Type B pancreatic cell (in vitro differentiated cells): ENCODE measurements at regions not wholly inside any gene's neighbourhood (a gene's known extent, or its start where the extent isn't known, plus 50 kb on each side); places are given as distances from the start of the nearest gene placed in this dataset.

ENCODE experiments used
- DNase-seq: peaks from one replicate; pipeline ENCODE4 v3.0.0; 2021; ENCODE audit warnings: mixed read lengths; ENCODE audit not compliant: unreplicated experiment; ENCODE audit errors: extremely low spot score
- H3K27ac Mint-ChIP-seq: 2 replicates; pipeline ENCODE4 v1.8.0; 2021; ENCODE audit warnings: mild to moderate bottlenecking, mixed read lengths
- H3K27me3 Mint-ChIP-seq: 2 replicates; pipeline ENCODE4 v1.8.0; 2021; ENCODE audit warnings: mixed read lengths
- H3K36me3 Mint-ChIP-seq: 2 replicates; pipeline ENCODE4 v1.8.0; 2021; ENCODE audit warnings: mixed read lengths
- H3K4me1 Mint-ChIP-seq: one replicate; pipeline ENCODE4 v1.8.0; 2021; ENCODE audit warnings: mixed read lengths; ENCODE audit not compliant: unreplicated experiment
- H3K4me3 Mint-ChIP-seq: 2 replicates; pipeline ENCODE4 v1.8.0; 2021; ENCODE audit warnings: mild to moderate bottlenecking, mixed read lengths
- H3K9me3 Mint-ChIP-seq: 2 replicates; pipeline ENCODE4 v1.8.0; 2021; ENCODE audit warnings: mixed read lengths
- CTCF ChIP-seq: fragments of 200-600 bp; sonication (generic); conservative IDR thresholded peaks from 2 replicates; pipeline ENCODE4 v1.5.0; 2021; ENCODE audit warnings: antibody characterized with exemption, mild to moderate bottlenecking

GRCh38 chr12:70032076-70032475 lies 207.0 kb downstream of the MYRFL start:
- DNase-seq = no peak
- no peaks in the 10 kb centered on the region for H3K36me3 Mint-ChIP-seq
- TF ChIP-seq CTCF = no peak
- H3K27me3 Mint-ChIP-seq = no peaks in the 10 kb centered on the region
- H3K27ac Mint-ChIP-seq = no peak overlapping the region
- H3K4me1 Mint-ChIP-seq = peaks cover 23% of the 10 kb centered on the region
- H3K4me3 Mint-ChIP-seq = no peak overlapping the region
- H3K9me3 Mint-ChIP-seq = peaks cover 4% of the 10 kb centered on the region

- peaks cover 4% of the 10 kb centered on the region for H3K9me3 Mint-ChIP-seq
- DNase-seq = no peak
- H3K4me3 Mint-ChIP-seq = no peak overlapping the region
- no peak overlapping the region for H3K27ac Mint-ChIP-seq
- H3K27me3 Mint-ChIP-seq = no peaks in the 10 kb centered on the region
- TF ChIP-seq CTCF = no peak
- no peaks in the 10 kb centered on the region for H3K36me3 Mint-ChIP-seq
- H3K4me1 Mint-ChIP-seq = peaks cover 23% of the 10 kb centered on the region
Measured at GRCh38 chr12:70033310-70033709, 208.3 kb downstream of the MYRFL start.

- H3K4me1 Mint-ChIP-seq = peaks cover 3% of the 10 kb centered on the region
- DNase-seq = no peak
- no peak for TF ChIP-seq CTCF
- no peak overlapping the region for H3K27ac Mint-ChIP-seq
- no peaks in the 10 kb centered on the region for H3K27me3 Mint-ChIP-seq
- no peaks in the 10 kb centered on the region for H3K36me3 Mint-ChIP-seq
- H3K4me3 Mint-ChIP-seq = no peak overlapping the region
- H3K9me3 Mint-ChIP-seq = no peaks in the 10 kb centered on the region
Measured at GRCh38 chr12:70040141-70040540, 203.1 kb upstream of the CNOT2 start.

GRCh38 chr12:70042675-70043074 lies 200.6 kb upstream of the CNOT2 start:
- Mint-ChIP-seq H3K4me3 (no peak overlapping the region), H3K27me3 (no peaks in the 10 kb centered on the region), H3K36me3 (no peaks in the 10 kb centered on the region), H3K9me3 (no peaks in the 10 kb centered on the region), H3K27ac (no peak overlapping the region), H3K4me1 (peaks cover 3% of the 10 kb centered on the region)
- TF ChIP-seq CTCF = no peak
- DNase-seq = no peak

- no peak for TF ChIP-seq CTCF
- Mint-ChIP-seq H3K36me3 (no peaks in the 10 kb centered on the region), H3K27me3 (no peaks in the 10 kb centered on the region), H3K9me3 (no peaks in the 10 kb centered on the region), H3K4me1 (peaks cover 3% of the 10 kb centered on the region), H3K27ac (no peak overlapping the region), H3K4me3 (no peak overlapping the region)
- DNase-seq = no peak
Measured at GRCh38 chr12:70043490-70044138, 199.6 kb upstream of the CNOT2 start.

GRCh38 chr12:70044167-70044566 lies 199.1 kb upstream of the CNOT2 start:
- Mint-ChIP-seq H3K36me3 (no peaks in the 10 kb centered on the region), H3K4me3 (no peak overlapping the region), H3K9me3 (no peaks in the 10 kb centered on the region), H3K27me3 (no peaks in the 10 kb centered on the region), H3K4me1 (peaks cover 3% of the 10 kb centered on the region), H3K27ac (no peak overlapping the region)
- no peak for TF ChIP-seq CTCF
- DNase-seq = no peak
